CD14-positive monocyte (primary cell): ENCODE measurements at regions not wholly inside any gene's neighbourhood (a gene's known extent, or its start where the extent isn't known, plus 50 kb on each side); places are given as distances from the start of the nearest gene placed in this dataset.
A peak's percentile ranks its signal among the peaks of the same experiment; 100 is the strongest.

Source experiments
- DNase-seq, 3 donors: peaks; one replicate each; pipeline ENCODE4 v3.0.0-alpha.2; 2011 to 2022
- H2AFZ ChIP-seq: 2 replicates; pipeline ENCODE4 v1.6.0; 2012; ENCODE audit warnings: mild to moderate bottlenecking, low read depth, low read length, inconsistent platforms; ENCODE audit not compliant: insufficient read depth, poor library complexity, severe bottlenecking
- H3K27ac ChIP-seq, 2 donors: 1 replicate in 1 of 2; 2 replicates in 1 of 2; pipeline ENCODE4 v1.5.1; 2012 to 2013; ENCODE audit warnings: low read length in 2 of 2, control low read depth in 1 of 2, inconsistent platforms in 1 of 2, low read depth in 1 of 2, mild to moderate bottlenecking in 1 of 2
- H3K27me3 ChIP-seq, 2 donors: one replicate each; pipeline versions ENCODE4 v1.6.0 to v1.6.1; 2011 to 2013; ENCODE audit warnings: low read length in 2 of 2; ENCODE audit not compliant: control insufficient read depth in 2 of 2, insufficient read depth in 2 of 2
- H3K36me3 ChIP-seq, 2 donors: replicated peaks in 1 of 2; 1 replicate in 1 of 2; 2 replicates in 1 of 2; pipeline versions ENCODE4 v1.5.1 to v1.6.1; 2012 to 2013; ENCODE audit warnings: low read length in 2 of 2, control low read depth in 1 of 2, inconsistent platforms in 1 of 2, mild to moderate bottlenecking in 1 of 2; ENCODE audit not compliant: insufficient read depth in 2 of 2, control insufficient read depth in 1 of 2
- H3K4me1 ChIP-seq, 2 donors: 1 replicate in 1 of 2; 2 replicates in 1 of 2; pipeline versions ENCODE4 v1.5.1 to v1.6.1; 2012 to 2013; ENCODE audit warnings: low read length in 2 of 2, control low read depth in 1 of 2, inconsistent platforms in 1 of 2, mild to moderate bottlenecking in 1 of 2, moderate library complexity in 1 of 2; ENCODE audit not compliant: insufficient read depth in 2 of 2, control insufficient read depth in 1 of 2
- H3K4me2 ChIP-seq: replicated peaks from 2 replicates; pipeline ENCODE3; 2012; ENCODE audit warnings: low read length, moderate library complexity, mild to moderate bottlenecking; ENCODE audit not compliant: poor library complexity, severe bottlenecking; ENCODE audit errors: extremely low read depth
- H3K4me3 ChIP-seq, 3 experiments: fragments of 200-600 bp in 1 of 3; sonication (generic) in 1 of 3; replicated peaks in 1 of 3; 1 replicate in 2 of 3; 2 replicates in 1 of 3; pipeline ENCODE4 v1.5.1; 2011 to 2013; ENCODE audit warnings: low read length in 3 of 3, mild to moderate bottlenecking in 3 of 3, control low read depth in 2 of 3, low read depth in 2 of 3, inconsistent platforms in 1 of 3, moderate library complexity in 1 of 3
- H3K79me2 ChIP-seq: 2 replicates; pipeline ENCODE4 v1.6.0; 2012; ENCODE audit warnings: mild to moderate bottlenecking, control low read depth, inconsistent platforms, low read length, moderate library complexity; ENCODE audit not compliant: insufficient read depth
- H3K9ac ChIP-seq: 2 replicates; pipeline ENCODE4 v1.6.0; 2017; ENCODE audit warnings: low read length, mild to moderate bottlenecking; ENCODE audit not compliant: insufficient read depth, poor library complexity, severe bottlenecking
- H3K9me3 ChIP-seq, 2 donors: replicated peaks in 1 of 2; 1 replicate in 1 of 2; 2 replicates in 1 of 2; pipeline versions ENCODE4 v1.5.1 to v1.6.1; 2012 to 2013; ENCODE audit warnings: low read length in 2 of 2, control low read depth in 1 of 2; ENCODE audit not compliant: control insufficient read depth in 1 of 2, insufficient read depth in 1 of 2
- H4K20me1 ChIP-seq: 2 replicates; pipeline ENCODE4 v1.6.0; 2012; ENCODE audit warnings: mild to moderate bottlenecking, low read length, control low read depth, moderate library complexity; ENCODE audit not compliant: insufficient read depth
- H3K27ac Mint-ChIP-seq, 7 donors: one replicate each; pipeline ENCODE4 v1.8.0; 2020; ENCODE audit warnings: mild to moderate bottlenecking in 7 of 7, mixed read lengths in 7 of 7, moderate library complexity in 6 of 7, inconsistent platforms in 2 of 7
- H3K27me3 Mint-ChIP-seq, 3 donors: one replicate each; pipeline ENCODE4 v1.8.0; 2021 to 2022; ENCODE audit warnings: low read depth in 3 of 3, mild to moderate bottlenecking in 3 of 3, mixed read lengths in 3 of 3, moderate library complexity in 3 of 3, inconsistent platforms in 1 of 3
- H3K36me3 Mint-ChIP-seq, 2 donors: one replicate each; pipeline ENCODE4 v1.8.0; 2020; ENCODE audit warnings: mixed read lengths in 2 of 2, inconsistent platforms in 1 of 2, mild to moderate bottlenecking in 1 of 2
- H3K4me1 Mint-ChIP-seq: one replicate; pipeline ENCODE4 v1.8.0; 2020; ENCODE audit warnings: mild to moderate bottlenecking, mixed read lengths
- H3K4me3 Mint-ChIP-seq, 2 donors: one replicate each; pipeline ENCODE4 v1.8.0; 2020; ENCODE audit warnings: mild to moderate bottlenecking in 2 of 2, mixed read lengths in 2 of 2, moderate library complexity in 1 of 2
- H3K9me3 Mint-ChIP-seq, 7 donors: one replicate each; pipeline ENCODE4 v1.8.0; 2020 to 2022; ENCODE audit warnings: mixed read lengths in 7 of 7, mild to moderate bottlenecking in 6 of 7, moderate library complexity in 6 of 7, inconsistent platforms in 2 of 7
- WGBS: methylation state at CpG from one replicate; pipeline ENCODE4 v1.1.5; 2013; ENCODE audit warnings: missing lambda C conversion rate; ENCODE audit not compliant: insufficient coverage; 5-methylcytosine and 5-hydroxymethylcytosine counted together
- intact Hi-C, 2 donors: fragments of 100-400 bp; cut with micrococcal nuclease; formaldehyde crosslinking; loops; one replicate each; pipeline versions ENCODE4 v1.15.0 to v1.15.1; 2023
- TF ChIP-seq, protein P1 (sequence below): fragments of 200-600 bp; IDR thresholded peaks from one replicate; pipeline ENCODE4 v1.8.0; 2022; ENCODE audit warnings: antibody characterized with exemption, mild to moderate bottlenecking

- H3K4me3 ChIP-seq, result no peak overlapping the region
- no peak overlapping the region for H3K9ac ChIP-seq
- H3K36me3 Mint-ChIP-seq, result no peaks in the 10 kb centered on the region
- H3K36me3 ChIP-seq, result no peaks in the 10 kb centered on the region
- H3K27me3 ChIP-seq, result no peaks in the 10 kb centered on the region
- no peak overlapping the region for H3K4me2 ChIP-seq
- peaks cover 7 to 10% of the 10 kb centered on the region in 2 donors for H3K4me1 ChIP-seq
- H3K27me3 Mint-ChIP-seq, result peaks cover 0 to 5% (median 4%) of the 10 kb centered on the region in 3 donors
- peaks cover 17% of the 10 kb centered on the region for H3K4me1 Mint-ChIP-seq
- intact Hi-C loops, result no loop called here
- no peak overlapping the region for H3K4me3 Mint-ChIP-seq
- H2AFZ ChIP-seq, result no peak overlapping the region
- H3K9me3 ChIP-seq, result no peaks in the 10 kb centered on the region
- no peak overlapping the region for H3K27ac Mint-ChIP-seq
- no peak overlapping the region for H3K27ac ChIP-seq
- TF ChIP-seq, protein P1, sequence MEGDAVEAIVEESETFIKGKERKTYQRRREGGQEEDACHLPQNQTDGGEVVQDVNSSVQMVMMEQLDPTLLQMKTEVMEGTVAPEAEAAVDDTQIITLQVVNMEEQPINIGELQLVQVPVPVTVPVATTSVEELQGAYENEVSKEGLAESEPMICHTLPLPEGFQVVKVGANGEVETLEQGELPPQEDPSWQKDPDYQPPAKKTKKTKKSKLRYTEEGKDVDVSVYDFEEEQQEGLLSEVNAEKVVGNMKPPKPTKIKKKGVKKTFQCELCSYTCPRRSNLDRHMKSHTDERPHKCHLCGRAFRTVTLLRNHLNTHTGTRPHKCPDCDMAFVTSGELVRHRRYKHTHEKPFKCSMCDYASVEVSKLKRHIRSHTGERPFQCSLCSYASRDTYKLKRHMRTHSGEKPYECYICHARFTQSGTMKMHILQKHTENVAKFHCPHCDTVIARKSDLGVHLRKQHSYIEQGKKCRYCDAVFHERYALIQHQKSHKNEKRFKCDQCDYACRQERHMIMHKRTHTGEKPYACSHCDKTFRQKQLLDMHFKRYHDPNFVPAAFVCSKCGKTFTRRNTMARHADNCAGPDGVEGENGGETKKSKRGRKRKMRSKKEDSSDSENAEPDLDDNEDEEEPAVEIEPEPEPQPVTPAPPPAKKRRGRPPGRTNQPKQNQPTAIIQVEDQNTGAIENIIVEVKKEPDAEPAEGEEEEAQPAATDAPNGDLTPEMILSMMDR, result no peak
- H3K79me2 ChIP-seq, result no peaks in the 10 kb centered on the region
- H4K20me1 ChIP-seq, result no peaks in the 10 kb centered on the region
- H3K9me3 Mint-ChIP-seq, result peaks cover 0 to 7% (median 0%) of the 10 kb centered on the region in 7 donors
- no peak for DNase-seq
- 71% methylated on average over 8 of the region's 13 CpGs for WGBS
Observed at GRCh38 chr15:77550301-77551251, 82.1 kb downstream of the LINGO1 start.

- Mint-ChIP-seq H3K4me1 (peaks cover 17% of the 10 kb centered on the region), H3K27ac (no peak overlapping the region), H3K36me3 (no peaks in the 10 kb centered on the region), H3K4me3 (no peak overlapping the region), H3K9me3 (peaks cover 0 to 7% (median 0%) of the 10 kb centered on the region in 7 donors), H3K27me3 (peaks cover 4 to 8% (median 6%) of the 10 kb centered on the region in 3 donors)
- peaks cover 7 to 10% of the 10 kb centered on the region in 2 donors for H3K4me1 ChIP-seq
- no peak for DNase-seq
- H3K9ac ChIP-seq, result no peak overlapping the region
- no peaks in the 10 kb centered on the region for H3K9me3 ChIP-seq
- H2AFZ ChIP-seq, result peak overlapping the region; percentile 59
- no peaks in the 10 kb centered on the region for H4K20me1 ChIP-seq
- no peaks in the 10 kb centered on the region for H3K27me3 ChIP-seq
- no peaks in the 10 kb centered on the region for H3K36me3 ChIP-seq
- TF ChIP-seq, protein P1, result no peak
- WGBS, result 85% methylated on average over 3 of the region's 5 CpGs
- no peak overlapping the region for H3K27ac ChIP-seq
- no peak overlapping the region for H3K4me3 ChIP-seq
- H3K4me2 ChIP-seq, result no peak overlapping the region
- intact Hi-C loops, result no loop called here
- no peaks in the 10 kb centered on the region for H3K79me2 ChIP-seq
Observed at GRCh38 chr15:77549576-77550288, 83.0 kb downstream of the LINGO1 start.
